GM19463 (cell line): ENCODE measurements at regions not wholly inside any gene's neighbourhood (a gene's known extent, or its start where the extent isn't known, plus 50 kb on each side); places are given as distances from the start of the nearest gene placed in this dataset.

Experiments used
- ATAC-seq: cut with Tn5 transposase; IDR thresholded peaks from one replicate; pipeline ENCODE4 v1.9.1; 2021; ENCODE audit warnings: mild to moderate bottlenecking, moderate library complexity; ENCODE audit not compliant: unreplicated experiment

- no peak for ATAC-seq
Measured at GRCh38 chr4:135239964-135240363, 1038.4 kb upstream of the PABPC4L start.

- no peak for ATAC-seq
Measured at GRCh38 chr4:135238940-135239339, 1037.4 kb upstream of the PABPC4L start.

GRCh38 chr4:135236048-135236447 lies 1034.5 kb upstream of the PABPC4L start:
- ATAC-seq: no peak

- ATAC-seq: no peak
Measured at GRCh38 chr4:135227842-135228241, 1026.3 kb upstream of the PABPC4L start.

- no peak for ATAC-seq
Measured at GRCh38 chr4:135225551-135225950, 1024.0 kb upstream of the PABPC4L start.

GRCh38 chr4:135210341-135210740 lies 1008.8 kb upstream of the PABPC4L start:
- ATAC-seq: no peak

- no peak for ATAC-seq
Measured at GRCh38 chr4:135207531-135207930, 1005.9 kb upstream of the PABPC4L start.

GRCh38 chr4:135204311-135204710 lies 1002.7 kb upstream of the PABPC4L start:
- ATAC-seq: no peak

- ATAC-seq: no peak
Measured at GRCh38 chr4:135201081-135201480, 999.5 kb upstream of the PABPC4L start.

- no peak for ATAC-seq
Measured at GRCh38 chr4:135197641-135198040, 996.1 kb upstream of the PABPC4L start.

- no peak for ATAC-seq
Measured at GRCh38 chr4:135194477-135194876, 992.9 kb upstream of the PABPC4L start.

GRCh38 chr4:135192751-135193535 lies 991.4 kb upstream of the PABPC4L start:
- no peak for ATAC-seq

GRCh38 chr4:135191596-135191995 lies 990.0 kb upstream of the PABPC4L start:
- ATAC-seq: no peak

GRCh38 chr4:135186002-135186401 lies 984.4 kb upstream of the PABPC4L start:
- ATAC-seq: no peak

GRCh38 chr4:135185256-135185655 lies 983.7 kb upstream of the PABPC4L start:
- no peak for ATAC-seq

- no peak for ATAC-seq
Measured at GRCh38 chr4:135184715-135185114, 983.1 kb upstream of the PABPC4L start.

GRCh38 chr4:135177321-135177720 lies 975.7 kb upstream of the PABPC4L start:
- ATAC-seq: no peak

- no peak for ATAC-seq
Measured at GRCh38 chr4:135166661-135167060, 965.1 kb upstream of the PABPC4L start.

- ATAC-seq: no peak
Measured at GRCh38 chr4:135164601-135165000, 963.0 kb upstream of the PABPC4L start.

GRCh38 chr4:135144498-135144897 lies 942.9 kb upstream of the PABPC4L start:
- no peak for ATAC-seq

GRCh38 chr4:135124196-135124595 lies 922.6 kb upstream of the PABPC4L start:
- ATAC-seq: no peak

- ATAC-seq: no peak
Measured at GRCh38 chr4:135123632-135124031, 922.0 kb upstream of the PABPC4L start.

- ATAC-seq: no peak
Measured at GRCh38 chr4:135122457-135122856, 920.9 kb upstream of the PABPC4L start.
